ENCODE measurements at regions not wholly inside any gene's neighbourhood (a gene's known extent, or its start where the extent isn't known, plus 50 kb on each side); places are given as distances from the start of the nearest gene placed in this dataset.
A peak's percentile ranks its signal among the peaks of the same experiment; 100 is the strongest.

GRCh38 chr10:61834519-61834918 lies 67.0 kb upstream of the ARID5B start:
- in situ Hi-C loops (cut with HindIII; ENCODE audit: low pct_unique_long_range_greater_than_20kb, low sequenced_read_pairs), result no loop called here
- TF ChIP-seq JUND (IDR thresholded peaks at IDR 0.05; ENCODE audit: low read depth), result 0 out of 2 replicates have a peak, but pooled peaks have one; percentile 52
- DNase-seq (ENCODE audit: low read depth in 1 of 2, low spot score in 1 of 2), result peak in 1 of 2 experiments; percentile 91

- no peak for TF ChIP-seq JUND (IDR thresholded peaks at IDR 0.05; ENCODE audit: low read depth)
- in situ Hi-C loops (cut with HindIII; ENCODE audit: low pct_unique_long_range_greater_than_20kb, low sequenced_read_pairs), result no loop called here
- peak in 1 of 2 experiments; percentile 91 for DNase-seq (ENCODE audit: low read depth in 1 of 2, low spot score in 1 of 2)
These were observed 66.2 kb upstream of the ARID5B start for GRCh38 chr10:61835069-61835945.

GRCh38 chr10:61835946-61836887 lies 65.3 kb upstream of the ARID5B start:
- DNase-seq (ENCODE audit: low read depth in 1 of 2, low spot score in 1 of 2), result no peak
- no peak for TF ChIP-seq JUND (IDR thresholded peaks at IDR 0.05; ENCODE audit: low read depth)

DNA sequence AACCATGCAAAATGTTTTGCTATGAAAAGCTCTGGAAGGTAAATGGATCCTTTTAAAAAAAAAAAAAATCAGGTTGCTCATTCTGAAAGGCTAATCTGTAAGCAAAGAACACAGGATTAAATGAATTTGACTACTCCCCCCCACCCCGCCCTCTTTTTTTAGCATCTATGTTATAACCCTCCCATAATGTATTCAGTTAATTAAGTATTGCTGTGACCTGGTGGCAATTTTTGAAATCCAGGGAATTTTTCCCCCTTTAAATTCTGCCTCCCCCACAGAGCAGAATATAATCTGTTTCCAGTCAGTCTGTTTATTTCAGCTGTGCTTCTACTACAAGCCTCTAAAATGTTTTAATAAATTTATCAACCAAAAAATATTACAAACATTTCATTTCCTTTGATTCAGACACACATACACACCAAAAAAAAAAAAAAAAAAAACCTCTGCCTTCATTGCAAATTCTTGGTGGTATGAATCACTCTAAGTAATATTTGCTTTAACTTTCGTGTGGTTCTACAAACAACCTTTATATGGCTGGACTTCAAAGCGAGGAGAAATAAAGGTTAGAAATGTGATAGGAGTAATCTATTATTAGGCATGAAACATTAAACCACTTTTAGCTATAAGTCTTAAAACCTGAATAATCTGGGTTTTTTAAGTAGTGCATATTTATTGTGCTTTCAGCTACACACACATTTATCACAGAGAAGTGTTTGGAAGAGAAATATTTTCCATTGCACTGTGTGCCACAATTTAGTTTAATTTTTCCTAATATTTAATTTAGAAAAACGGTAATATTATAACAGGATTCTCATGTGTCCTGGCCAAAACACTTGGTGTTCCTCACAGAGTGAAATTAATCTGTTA lies 64.4 kb upstream of the ARID5B start:
- peak in 1 of 2 experiments; percentile 19 for DNase-seq (ENCODE audit: low read depth in 1 of 2, low spot score in 1 of 2)
- peak; percentile 78; the same call in 1 of the 2 replicates for TF ChIP-seq JUND (IDR thresholded peaks at IDR 0.05; ENCODE audit: low read depth)
- in situ Hi-C loops (cut with HindIII; ENCODE audit: low pct_unique_long_range_greater_than_20kb, low sequenced_read_pairs), result no loop called here

More at GRCh38 chr10:61835946-61836887, 65.3 kb upstream of the ARID5B start:
- in situ Hi-C loops (cut with HindIII; ENCODE audit: low pct_unique_long_range_greater_than_20kb, low sequenced_read_pairs), result no loop called here

DNA sequence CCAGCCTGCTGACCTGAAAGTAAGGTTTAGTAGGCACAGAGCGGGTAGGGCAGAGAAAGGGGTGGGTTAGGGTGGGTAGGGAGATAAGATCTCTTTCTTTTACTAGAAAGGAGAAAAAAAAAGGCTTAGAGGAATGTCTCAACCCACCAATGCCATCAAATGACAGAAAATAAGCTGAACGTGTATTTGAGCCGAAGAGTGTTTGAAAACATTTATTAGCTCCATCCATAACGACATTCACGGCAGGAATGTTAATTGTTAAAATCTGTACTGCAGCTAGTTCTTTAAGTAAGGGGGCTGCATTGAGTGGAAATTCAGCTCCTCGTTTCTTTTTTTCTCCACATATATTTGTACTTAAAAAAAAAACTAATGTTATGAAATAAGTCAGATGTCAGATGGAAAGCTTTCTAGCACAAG lies 63.7 kb upstream of the ARID5B start:
- in situ Hi-C loops (cut with HindIII; ENCODE audit: low pct_unique_long_range_greater_than_20kb, low sequenced_read_pairs), result no loop called here
- no peak for TF ChIP-seq JUND (IDR thresholded peaks at IDR 0.05; ENCODE audit: low read depth)
- no peak for DNase-seq (ENCODE audit: low read depth in 1 of 2, low spot score in 1 of 2)

- DNase-seq (ENCODE audit: low read depth in 1 of 2, low spot score in 1 of 2), result no peak
- in situ Hi-C loops (cut with HindIII; ENCODE audit: low pct_unique_long_range_greater_than_20kb, low sequenced_read_pairs), result no loop called here
- no peak for TF ChIP-seq JUND (IDR thresholded peaks at IDR 0.05; ENCODE audit: low read depth)
These were observed 61.6 kb upstream of the ARID5B start for GRCh38 chr10:61839916-61840315.

GRCh38 chr10:61840403-61840802 lies 61.1 kb upstream of the ARID5B start:
- in situ Hi-C loops (cut with HindIII; ENCODE audit: low pct_unique_long_range_greater_than_20kb, low sequenced_read_pairs), result no loop called here
- DNase-seq (ENCODE audit: low read depth in 1 of 2, low spot score in 1 of 2), result no peak
- no peak for TF ChIP-seq JUND (IDR thresholded peaks at IDR 0.05; ENCODE audit: low read depth)

- in situ Hi-C loops (cut with HindIII; ENCODE audit: low pct_unique_long_range_greater_than_20kb, low sequenced_read_pairs), result no loop called here
- peak in 1 of 2 experiments; percentile 87 for DNase-seq (ENCODE audit: low read depth in 1 of 2, low spot score in 1 of 2)
- TF ChIP-seq JUND (IDR thresholded peaks at IDR 0.05; ENCODE audit: low read depth), result no peak
These were observed 60.1 kb upstream of the ARID5B start for GRCh38 chr10:61841338-61841875.

GRCh38 chr10:61842755-61843497 lies 58.6 kb upstream of the ARID5B start:
- no peak for DNase-seq (ENCODE audit: low read depth in 1 of 2, low spot score in 1 of 2)
- in situ Hi-C loops (cut with HindIII; ENCODE audit: low pct_unique_long_range_greater_than_20kb, low sequenced_read_pairs), result no loop called here
- TF ChIP-seq JUND (IDR thresholded peaks at IDR 0.05; ENCODE audit: low read depth), result no peak

DNA sequence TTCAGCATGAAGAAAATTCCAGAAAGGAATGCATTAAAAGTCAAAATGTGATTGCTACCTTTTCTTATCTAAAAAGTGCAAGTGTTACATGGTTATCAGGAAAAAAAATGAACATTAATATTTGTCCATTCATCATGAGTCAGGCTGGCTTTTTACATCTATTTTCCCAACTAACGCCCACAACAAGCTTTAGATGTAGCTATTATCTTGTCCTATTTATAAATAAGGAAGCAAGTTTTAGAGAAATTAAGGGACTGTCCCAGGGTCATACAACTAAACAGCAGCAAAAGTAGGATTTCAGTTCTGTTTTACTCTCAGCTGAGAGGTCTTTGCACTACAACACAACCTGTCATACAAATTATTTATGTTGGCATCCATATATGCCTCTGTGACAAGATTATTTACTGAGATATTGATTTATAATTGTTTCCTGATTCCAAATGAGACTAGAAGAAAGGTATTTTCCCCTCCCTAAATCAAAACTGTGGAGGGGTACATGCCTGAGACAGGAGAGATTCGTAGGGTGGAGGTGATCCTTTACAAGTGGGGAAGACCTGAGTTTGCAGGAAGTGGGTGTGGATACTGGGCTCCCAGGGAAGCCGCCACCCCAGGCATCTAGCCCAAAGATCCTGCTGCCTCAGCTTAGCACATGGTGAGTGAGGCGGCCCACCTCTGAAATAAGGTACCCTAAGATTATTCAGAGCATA lies 57.2 kb upstream of the ARID5B start:
- TF ChIP-seq JUND (IDR thresholded peaks at IDR 0.05; ENCODE audit: low read depth), result no peak
- DNase-seq (ENCODE audit: low read depth in 1 of 2, low spot score in 1 of 2), result no peak
- in situ Hi-C loops (cut with HindIII; ENCODE audit: low pct_unique_long_range_greater_than_20kb, low sequenced_read_pairs), result no loop called here

Measured in T47D (cell line).